ENCODE measurements at regions not wholly inside any gene's neighbourhood (a gene's known extent, or its start where the extent isn't known, plus 50 kb on each side); places are given as distances from the start of the nearest gene placed in this dataset.
"Not testable (repeated sequence)": the region's sequence is repeated elsewhere in the genome, so short reads cannot be mapped to it uniquely, and the experiment has no call there.

- no peaks in the 10 kb centered on the region for H3K36me3 ChIP-seq (ENCODE audit: insufficient read depth, low read length)
- H3K27ac ChIP-seq (ENCODE audit: low read length): no peak overlapping the region
- ATAC-seq (ENCODE audit: insufficient read depth, low read depth): no peak
- no peaks in the 10 kb centered on the region for H3K79me2 ChIP-seq (ENCODE audit: insufficient read depth, low read length)
- no peak overlapping the region for H3K4me2 ChIP-seq (ENCODE audit: insufficient read depth, low read length)
- H3K4me1 ChIP-seq (ENCODE audit: insufficient read depth, low read length): no peaks in the 10 kb centered on the region
- H3K27me3 ChIP-seq (ENCODE audit: insufficient read depth, low read length, poor library complexity): no peaks in the 10 kb centered on the region
- no peak overlapping the region for H3K4me3 ChIP-seq (ENCODE audit: low read depth in 1 of 2, low read length in 2 of 2)
- no peaks in the 10 kb centered on the region for H3K9me3 ChIP-seq (ENCODE audit: insufficient read depth, low read length, severe bottlenecking)
- H3K9ac ChIP-seq (ENCODE audit: low read depth, low read length): no peak overlapping the region
- no peak for DNase-seq
- TF ChIP-seq CTCF (IDR thresholded peaks at IDR 0.05; ENCODE audit: borderline replicate concordance, extremely low read depth, low read length, poor library complexity, severe bottlenecking): no peak
- TF ChIP-seq EZH2 (IDR thresholded peaks at IDR 0.05; ENCODE audit: borderline replicate concordance, low read depth, low read length, severe bottlenecking): no peak
- no peaks in the 10 kb centered on the region for H4K20me1 ChIP-seq (ENCODE audit: insufficient read depth, low read length)
- H2AFZ ChIP-seq (ENCODE audit: low read depth, low read length): no peak overlapping the region
Measured at GRCh38 chr7:84720456-84721097, 466.3 kb downstream of the SEMA3D start.

GRCh38 chr7:84714765-84715164, 472.1 kb downstream of the SEMA3D start:
- no peak overlapping the region for H3K27ac ChIP-seq (ENCODE audit: low read length)
- no peaks in the 10 kb centered on the region for H3K36me3 ChIP-seq (ENCODE audit: insufficient read depth, low read length)
- ATAC-seq (ENCODE audit: insufficient read depth, low read depth) (no peak), DNase-seq (no peak)
- no peak overlapping the region for H2AFZ ChIP-seq (ENCODE audit: low read depth, low read length)
- H3K4me1 ChIP-seq (ENCODE audit: insufficient read depth, low read length): no peaks in the 10 kb centered on the region
- no peaks in the 10 kb centered on the region for H4K20me1 ChIP-seq (ENCODE audit: insufficient read depth, low read length)
- H3K9me3 ChIP-seq (ENCODE audit: insufficient read depth, low read length, severe bottlenecking): no peaks in the 10 kb centered on the region
- H3K27me3 ChIP-seq (ENCODE audit: insufficient read depth, low read length, poor library complexity): no peaks in the 10 kb centered on the region
- no peak overlapping the region for H3K4me3 ChIP-seq (ENCODE audit: low read depth in 1 of 2, low read length in 2 of 2)
- TF ChIP-seq CTCF (IDR thresholded peaks at IDR 0.05; ENCODE audit: borderline replicate concordance, extremely low read depth, low read length, poor library complexity, severe bottlenecking) (no peak), EZH2 (IDR thresholded peaks at IDR 0.05; ENCODE audit: borderline replicate concordance, low read depth, low read length, severe bottlenecking) (no peak)
- H3K9ac ChIP-seq (ENCODE audit: low read depth, low read length): no peak overlapping the region
- H3K79me2 ChIP-seq (ENCODE audit: insufficient read depth, low read length): no peaks in the 10 kb centered on the region
- no peak overlapping the region for H3K4me2 ChIP-seq (ENCODE audit: insufficient read depth, low read length)

GRCh38 chr7:84712374-84713121, 474.3 kb downstream of the SEMA3D start:
- H3K4me2 ChIP-seq (ENCODE audit: insufficient read depth, low read length): no peak overlapping the region
- no peaks in the 10 kb centered on the region for H3K27me3 ChIP-seq (ENCODE audit: insufficient read depth, low read length, poor library complexity)
- no peaks in the 10 kb centered on the region for H4K20me1 ChIP-seq (ENCODE audit: insufficient read depth, low read length)
- no peak overlapping the region for H3K9ac ChIP-seq (ENCODE audit: low read depth, low read length)
- H3K4me1 ChIP-seq (ENCODE audit: insufficient read depth, low read length): no peaks in the 10 kb centered on the region
- no peaks in the 10 kb centered on the region for H3K9me3 ChIP-seq (ENCODE audit: insufficient read depth, low read length, severe bottlenecking)
- DNase-seq: no peak
- TF ChIP-seq EZH2 (IDR thresholded peaks at IDR 0.05; ENCODE audit: borderline replicate concordance, low read depth, low read length, severe bottlenecking) (no peak), CTCF (IDR thresholded peaks at IDR 0.05; ENCODE audit: borderline replicate concordance, extremely low read depth, low read length, poor library complexity, severe bottlenecking) (no peak)
- no peak overlapping the region for H2AFZ ChIP-seq (ENCODE audit: low read depth, low read length)
- no peak overlapping the region for H3K27ac ChIP-seq (ENCODE audit: low read length)
- no peak for ATAC-seq (ENCODE audit: insufficient read depth, low read depth)
- no peaks in the 10 kb centered on the region for H3K36me3 ChIP-seq (ENCODE audit: insufficient read depth, low read length)
- no peak overlapping the region for H3K4me3 ChIP-seq (ENCODE audit: low read depth in 1 of 2, low read length in 2 of 2)
- no peaks in the 10 kb centered on the region for H3K79me2 ChIP-seq (ENCODE audit: insufficient read depth, low read length)

- ATAC-seq (ENCODE audit: insufficient read depth, low read depth); H3K9ac ChIP-seq (ENCODE audit: low read depth, low read length); H3K36me3 ChIP-seq (ENCODE audit: insufficient read depth, low read length); H3K79me2 ChIP-seq (ENCODE audit: insufficient read depth, low read length); DNase-seq; H3K27me3 ChIP-seq (ENCODE audit: insufficient read depth, low read length, poor library complexity); H2AFZ ChIP-seq (ENCODE audit: low read depth, low read length); H3K4me1 ChIP-seq (ENCODE audit: insufficient read depth, low read length); H4K20me1 ChIP-seq (ENCODE audit: insufficient read depth, low read length); H3K4me2 ChIP-seq (ENCODE audit: insufficient read depth, low read length); H3K9me3 ChIP-seq (ENCODE audit: insufficient read depth, low read length, severe bottlenecking); H3K27ac ChIP-seq (ENCODE audit: low read length); H3K4me3 ChIP-seq (ENCODE audit: low read depth in 1 of 2, low read length in 2 of 2): not testable (repeated sequence)
Measured at GRCh38 chr7:84710538-84710937, 476.3 kb downstream of the SEMA3D start.

Data from DND-41 (cell line).